Right atrium auricular region (tissue), 2 donors: ENCODE measurements at regions not wholly inside any gene's neighbourhood (a gene's known extent, or its start where the extent isn't known, plus 50 kb on each side); places are given as distances from the start of the nearest gene placed in this dataset.

Source experiments
- DNase-seq: peaks from one replicate; pipeline ENCODE4 v3.0.0-alpha.2; 2019; ENCODE audit warnings: low spot score
- H3K27ac ChIP-seq, 2 donors: fragments of 200-600 bp; sonication (generic); 1 replicate in 1 of 2; 2 replicates in 1 of 2; pipeline ENCODE4 v1.5.1; 2016 to 2019
- H3K27me3 ChIP-seq, 2 donors: fragments of 200-600 bp; sonication (generic); one replicate each; pipeline versions ENCODE4 v1.5.1 to v1.6.0; 2017 to 2019
- H3K36me3 ChIP-seq: fragments of 200-600 bp; sonication (generic); one replicate; pipeline ENCODE4 v1.5.1; 2016
- H3K4me1 ChIP-seq, 2 donors: fragments of 200-600 bp; sonication (generic); one replicate each; pipeline versions ENCODE4 v1.5.1 to v1.6.0; 2017 to 2019
- H3K4me3 ChIP-seq, 2 donors: fragments of 200-600 bp; sonication (generic); 1 replicate in 1 of 2; 2 replicates in 1 of 2; pipeline ENCODE4 v1.5.1; 2017 to 2019; ENCODE audit warnings: mild to moderate bottlenecking in 1 of 2, moderate library complexity in 1 of 2
- H3K9me3 ChIP-seq, 2 donors: fragments of 200-600 bp; sonication (generic); one replicate each; pipeline ENCODE4 v1.5.1; 2019
- CTCF ChIP-seq, 2 donors: fragments of 200-600 bp; sonication (generic); IDR thresholded peaks; one replicate each; pipeline ENCODE4 v1.5.1; 2019; ENCODE audit warnings: antibody characterized with exemption in 2 of 2

GRCh38 chr11:119803726-119804294 lies 74.8 kb upstream of the NECTIN1 start:
- Histone ChIP-seq H3K9me3 (no peaks in the 10 kb centered on the region), H3K27ac (no peak overlapping the region), H3K27me3 (no peaks in the 10 kb centered on the region), H3K4me1 (no peaks in the 10 kb centered on the region), H3K36me3 (no peaks in the 10 kb centered on the region), H3K4me3 (no peak overlapping the region)
- no peak for TF ChIP-seq CTCF (IDR thresholded peaks at IDR 0.05)
- no peak for DNase-seq

GRCh38 chr11:119803139-119803538 lies 74.1 kb upstream of the NECTIN1 start:
- DNase-seq = no peak
- Histone ChIP-seq H3K4me3 (no peak overlapping the region), H3K27me3 (no peaks in the 10 kb centered on the region), H3K4me1 (no peaks in the 10 kb centered on the region), H3K27ac (no peak overlapping the region), H3K36me3 (no peaks in the 10 kb centered on the region), H3K9me3 (no peaks in the 10 kb centered on the region)
- no peak for TF ChIP-seq CTCF (IDR thresholded peaks at IDR 0.05)

GRCh38 chr11:119802670-119803069 lies 73.7 kb upstream of the NECTIN1 start:
- Histone ChIP-seq H3K27me3 (no peaks in the 10 kb centered on the region), H3K4me3 (no peak overlapping the region), H3K4me1 (no peaks in the 10 kb centered on the region), H3K27ac (no peak overlapping the region), H3K36me3 (no peaks in the 10 kb centered on the region), H3K9me3 (no peaks in the 10 kb centered on the region)
- no peak for TF ChIP-seq CTCF (IDR thresholded peaks at IDR 0.05)
- no peak for DNase-seq

GRCh38 chr11:119800619-119801018 lies 71.6 kb upstream of the NECTIN1 start:
- Histone ChIP-seq H3K9me3 (no peaks in the 10 kb centered on the region), H3K4me3 (no peak overlapping the region), H3K36me3 (no peaks in the 10 kb centered on the region), H3K4me1 (no peaks in the 10 kb centered on the region), H3K27me3 (no peaks in the 10 kb centered on the region), H3K27ac (no peak overlapping the region)
- TF ChIP-seq CTCF (IDR thresholded peaks at IDR 0.05) = no peak
- DNase-seq = no peak

GRCh38 chr11:119800171-119800570 lies 71.2 kb upstream of the NECTIN1 start:
- H3K4me1 ChIP-seq = no peaks in the 10 kb centered on the region
- no peak overlapping the region for H3K4me3 ChIP-seq
- no peak for DNase-seq
- no peaks in the 10 kb centered on the region for H3K9me3 ChIP-seq
- no peak for TF ChIP-seq CTCF (IDR thresholded peaks at IDR 0.05)
- H3K36me3 ChIP-seq = no peaks in the 10 kb centered on the region
- no peak overlapping the region for H3K27ac ChIP-seq
- no peaks in the 10 kb centered on the region for H3K27me3 ChIP-seq

GRCh38 chr11:119798656-119799055 lies 69.7 kb upstream of the NECTIN1 start:
- Histone ChIP-seq H3K36me3 (no peaks in the 10 kb centered on the region), H3K27me3 (no peaks in the 10 kb centered on the region), H3K4me1 (no peaks in the 10 kb centered on the region), H3K4me3 (no peak overlapping the region), H3K27ac (no peak overlapping the region), H3K9me3 (no peaks in the 10 kb centered on the region)
- no peak for TF ChIP-seq CTCF (IDR thresholded peaks at IDR 0.05)
- DNase-seq = no peak
